ENCODE measurements at regions not wholly inside any gene's neighbourhood (a gene's known extent, or its start where the extent isn't known, plus 50 kb on each side); places are given as distances from the start of the nearest gene placed in this dataset.
"Not testable (repeated sequence)": the region's sequence is repeated elsewhere in the genome, so short reads cannot be mapped to it uniquely, and the experiment has no call there.

DNA sequence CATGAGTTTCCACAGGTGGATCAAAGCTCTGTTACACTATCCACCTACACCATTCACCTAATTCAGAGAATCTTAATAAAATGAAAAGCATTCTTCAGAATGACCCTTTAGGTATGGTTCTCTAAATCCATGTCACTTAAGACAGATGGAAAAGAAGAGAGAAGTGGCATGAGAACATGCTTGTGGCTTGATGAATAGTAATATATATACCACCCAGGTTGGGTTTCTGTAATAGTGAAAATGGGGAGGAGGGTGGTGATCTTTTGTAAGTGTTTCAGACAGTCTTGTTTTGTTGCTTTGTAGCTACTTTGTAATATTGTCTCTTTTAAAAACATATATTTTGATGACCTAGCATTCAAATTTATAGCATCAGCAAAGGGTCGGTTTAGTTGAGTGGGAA, 469.8 kb downstream of the USP25 start:
- Histone ChIP-seq H3K4me1 (ENCODE audit: control insufficient read depth, insufficient read depth, low read length) (peaks cover 10% of the 10 kb centered on the region), H3K4me3 (ENCODE audit: low read length) (no peak overlapping the region), H3K27me3 (replicated peaks; ENCODE audit: control insufficient read depth, insufficient read depth, low read length) (no peaks in the 10 kb centered on the region), H3K36me3 (ENCODE audit: control insufficient read depth, insufficient read depth, low read length, severe bottlenecking) (no peaks in the 10 kb centered on the region), H3K9ac (ENCODE audit: low read length) (no peak overlapping the region), H3K9me3 (ENCODE audit: control insufficient read depth, low read length) (no peaks in the 10 kb centered on the region)
- no peak for DNase-seq (ENCODE audit: low read depth)

DNA sequence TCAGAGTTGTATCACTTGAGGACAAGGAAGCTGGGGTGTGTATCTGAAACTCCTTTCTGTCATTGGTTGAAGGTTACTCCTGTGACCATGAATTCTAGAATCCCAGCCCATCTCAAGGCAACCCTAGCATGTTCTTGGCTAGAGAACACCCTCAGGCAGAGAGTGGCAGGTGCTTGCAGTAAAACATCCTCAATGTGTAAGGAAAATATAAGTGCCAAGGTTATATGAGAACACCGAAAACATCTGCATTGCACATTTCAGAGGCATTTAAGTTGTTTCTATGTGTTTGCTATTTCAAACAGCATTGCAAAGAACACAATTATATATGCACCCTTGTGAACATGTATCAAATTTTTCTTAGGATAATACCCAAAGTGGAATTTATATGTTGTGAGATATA, 471.9 kb downstream of the USP25 start:
- DNase-seq (ENCODE audit: low read depth) = no peak
- Histone ChIP-seq H3K9me3 (ENCODE audit: control insufficient read depth, low read length) (no peaks in the 10 kb centered on the region), H3K27me3 (replicated peaks; ENCODE audit: control insufficient read depth, insufficient read depth, low read length) (no peaks in the 10 kb centered on the region), H3K4me1 (ENCODE audit: control insufficient read depth, insufficient read depth, low read length) (peaks cover 10% of the 10 kb centered on the region), H3K4me3 (ENCODE audit: low read length) (no peak overlapping the region), H3K9ac (ENCODE audit: low read length) (no peak overlapping the region), H3K36me3 (ENCODE audit: control insufficient read depth, insufficient read depth, low read length, severe bottlenecking) (no peaks in the 10 kb centered on the region)

DNA sequence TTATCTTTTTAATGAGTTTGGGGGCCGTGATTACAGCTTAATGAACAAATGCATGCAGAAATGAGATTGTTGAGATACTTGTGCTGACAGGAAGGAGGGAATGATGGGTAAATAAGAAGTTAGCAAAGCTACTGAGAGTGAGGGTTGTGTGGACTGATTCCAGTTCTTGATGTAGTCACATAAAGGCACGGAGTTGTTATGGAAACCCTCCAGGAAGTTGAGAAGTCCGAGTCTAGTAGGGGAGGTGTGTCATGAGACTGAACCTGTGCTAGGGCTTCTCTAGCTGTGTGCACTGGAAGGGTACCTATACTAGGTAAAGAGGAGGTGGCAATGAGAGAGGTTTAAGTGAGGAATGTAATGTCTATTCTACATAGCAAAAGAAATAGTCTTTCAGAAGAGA, 475.7 kb downstream of the USP25 start:
- no peaks in the 10 kb centered on the region for H3K36me3 ChIP-seq (ENCODE audit: control insufficient read depth, insufficient read depth, low read length, severe bottlenecking)
- H3K27me3 ChIP-seq (replicated peaks; ENCODE audit: control insufficient read depth, insufficient read depth, low read length) = no peaks in the 10 kb centered on the region
- H3K4me3 ChIP-seq (ENCODE audit: low read length) = no peak overlapping the region
- H3K9me3 ChIP-seq (ENCODE audit: control insufficient read depth, low read length) = no peaks in the 10 kb centered on the region
- no peak overlapping the region for H3K9ac ChIP-seq (ENCODE audit: low read length)
- DNase-seq (ENCODE audit: low read depth) = no peak
- no peaks in the 10 kb centered on the region for H3K4me1 ChIP-seq (ENCODE audit: control insufficient read depth, insufficient read depth, low read length)

DNA sequence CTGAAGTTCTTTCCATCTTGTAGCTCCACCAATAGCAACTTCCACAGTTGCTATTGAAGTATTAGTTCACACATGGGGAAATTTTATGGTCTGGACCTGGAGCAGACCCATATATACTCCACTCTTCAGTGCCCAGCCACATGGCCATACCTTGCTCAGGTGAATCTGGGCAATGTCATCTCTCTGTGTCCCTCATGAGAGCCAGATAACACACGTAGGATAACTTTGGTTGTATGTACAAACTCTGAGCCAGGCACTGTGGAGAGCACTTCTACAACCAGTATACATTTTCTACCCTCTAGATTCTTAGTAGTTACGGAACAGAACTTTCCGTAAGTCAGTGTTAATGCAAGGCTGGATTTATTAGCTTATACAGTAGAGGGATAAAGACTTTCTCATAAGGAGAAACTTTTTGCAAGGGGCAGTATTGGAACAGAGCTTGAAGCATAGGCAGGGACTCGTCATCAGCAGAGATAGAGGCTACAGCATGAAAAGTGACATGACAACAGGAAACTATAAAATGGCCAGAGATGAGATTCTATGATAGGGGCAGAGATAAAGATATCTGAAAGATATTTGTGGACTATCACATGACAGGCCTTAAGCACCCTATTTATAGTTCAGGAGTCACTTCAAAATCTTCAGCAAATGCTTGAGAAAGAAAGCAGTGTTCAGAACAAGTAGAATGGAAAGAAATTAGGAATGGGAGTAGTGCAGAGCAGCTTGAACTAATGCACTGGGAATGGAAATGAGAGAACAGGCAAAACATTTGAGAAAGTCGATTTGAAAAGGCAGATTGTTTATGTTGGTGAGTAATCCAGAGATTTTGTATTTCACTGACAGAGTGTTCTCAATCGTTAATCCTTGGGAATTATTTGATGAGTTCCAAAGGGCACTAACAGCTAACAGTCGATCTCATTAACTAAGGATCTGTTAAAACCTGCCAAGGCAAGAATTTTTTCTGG, 481.8 kb downstream of the USP25 start:
- Histone ChIP-seq H3K27me3 (replicated peaks; ENCODE audit: control insufficient read depth, insufficient read depth, low read length) (no peaks in the 10 kb centered on the region), H3K4me1 (ENCODE audit: control insufficient read depth, insufficient read depth, low read length) (peaks cover 13% of the 10 kb centered on the region), H3K4me3 (ENCODE audit: low read length) (peak overlapping the region; percentile 66), H3K36me3 (ENCODE audit: control insufficient read depth, insufficient read depth, low read length, severe bottlenecking) (no peaks in the 10 kb centered on the region), H3K9ac (ENCODE audit: low read length) (peak overlapping the region; percentile 50), H3K9me3 (ENCODE audit: control insufficient read depth, low read length) (no peaks in the 10 kb centered on the region)
- peak; percentile 25 for DNase-seq (ENCODE audit: low read depth)

DNA sequence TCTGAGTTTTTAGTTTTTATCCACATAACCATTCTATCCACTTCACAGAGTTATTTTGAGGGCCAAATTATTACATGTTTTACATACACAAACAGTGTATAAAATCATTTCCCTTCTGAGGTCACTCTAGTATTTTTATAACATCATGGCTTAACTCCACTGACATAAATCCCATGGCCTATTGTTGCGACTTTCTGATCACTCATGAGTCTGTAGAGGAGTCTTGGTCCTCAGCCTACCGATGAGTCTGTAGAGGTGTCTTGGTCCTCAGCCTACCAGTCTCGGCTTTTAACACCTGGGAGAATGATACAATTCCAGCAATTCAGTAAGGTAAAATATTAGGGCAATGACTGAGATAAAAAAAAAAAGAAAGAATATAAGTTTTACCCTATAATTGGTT, 483.7 kb downstream of the USP25 start:
- H3K9ac ChIP-seq (ENCODE audit: low read length) = no peak overlapping the region
- no peaks in the 10 kb centered on the region for H3K27me3 ChIP-seq (replicated peaks; ENCODE audit: control insufficient read depth, insufficient read depth, low read length)
- H3K4me3 ChIP-seq (ENCODE audit: low read length) = no peak overlapping the region
- no peaks in the 10 kb centered on the region for H3K9me3 ChIP-seq (ENCODE audit: control insufficient read depth, low read length)
- DNase-seq (ENCODE audit: low read depth) = no peak
- no peaks in the 10 kb centered on the region for H3K36me3 ChIP-seq (ENCODE audit: control insufficient read depth, insufficient read depth, low read length, severe bottlenecking)
- H3K4me1 ChIP-seq (ENCODE audit: control insufficient read depth, insufficient read depth, low read length) = peaks cover 13% of the 10 kb centered on the region

DNA sequence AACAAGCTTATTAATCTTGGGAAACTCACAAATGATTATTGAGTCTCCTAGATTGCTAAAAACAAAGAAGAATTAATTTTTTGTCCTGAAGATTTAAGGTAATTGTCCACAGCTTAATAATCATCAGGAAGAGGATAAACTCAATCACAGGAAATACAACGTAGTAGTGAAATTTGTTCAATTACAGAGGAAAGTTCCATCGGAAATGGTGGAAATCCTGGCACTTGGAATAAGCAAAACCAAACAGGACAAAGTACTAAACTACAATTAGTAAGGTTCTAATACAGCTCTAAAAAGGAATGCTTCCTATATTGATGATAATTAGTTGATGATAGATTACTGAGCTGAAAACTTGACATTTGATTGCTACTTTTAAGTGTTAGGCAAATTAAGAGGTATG, 485.4 kb downstream of the USP25 start:
- Histone ChIP-seq H3K9ac (ENCODE audit: low read length) (no peak overlapping the region), H3K4me1 (ENCODE audit: control insufficient read depth, insufficient read depth, low read length) (peaks cover 13% of the 10 kb centered on the region), H3K36me3 (ENCODE audit: control insufficient read depth, insufficient read depth, low read length, severe bottlenecking) (no peaks in the 10 kb centered on the region), H3K4me3 (ENCODE audit: low read length) (no peak overlapping the region), H3K27me3 (replicated peaks; ENCODE audit: control insufficient read depth, insufficient read depth, low read length) (no peaks in the 10 kb centered on the region), H3K9me3 (ENCODE audit: control insufficient read depth, low read length) (no peaks in the 10 kb centered on the region)
- DNase-seq (ENCODE audit: low read depth) = no peak

DNA sequence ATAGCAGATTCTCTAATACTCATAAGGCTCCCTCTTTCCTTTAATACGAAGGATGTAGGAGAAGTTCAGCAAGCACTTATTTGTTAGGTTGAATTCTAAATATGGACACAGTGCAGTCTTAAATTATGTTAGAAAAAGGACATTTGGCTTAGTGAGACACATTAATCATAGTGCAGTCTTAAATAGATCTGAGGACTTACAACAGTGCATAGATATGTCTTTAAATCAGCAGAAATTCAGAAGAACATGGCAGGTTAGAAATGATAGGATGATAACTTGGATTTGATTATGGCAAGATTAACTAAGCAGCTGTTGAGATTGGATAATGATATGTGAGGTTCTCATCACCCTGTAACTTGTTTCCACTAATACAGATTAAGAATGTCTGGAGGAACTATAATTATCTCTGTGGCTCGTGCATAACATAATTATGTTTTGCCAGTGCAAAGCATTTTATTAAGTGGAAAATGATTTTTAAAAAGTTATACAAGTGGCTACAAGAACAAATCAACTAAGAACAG, 485.9 kb downstream of the USP25 start:
- Histone ChIP-seq H3K4me3 (ENCODE audit: low read length) (no peak overlapping the region), H3K4me1 (ENCODE audit: control insufficient read depth, insufficient read depth, low read length) (peaks cover 13% of the 10 kb centered on the region), H3K9ac (ENCODE audit: low read length) (no peak overlapping the region), H3K9me3 (ENCODE audit: control insufficient read depth, low read length) (no peaks in the 10 kb centered on the region), H3K36me3 (ENCODE audit: control insufficient read depth, insufficient read depth, low read length, severe bottlenecking) (no peaks in the 10 kb centered on the region), H3K27me3 (replicated peaks; ENCODE audit: control insufficient read depth, insufficient read depth, low read length) (no peaks in the 10 kb centered on the region)
- no peak for DNase-seq (ENCODE audit: low read depth)

DNA sequence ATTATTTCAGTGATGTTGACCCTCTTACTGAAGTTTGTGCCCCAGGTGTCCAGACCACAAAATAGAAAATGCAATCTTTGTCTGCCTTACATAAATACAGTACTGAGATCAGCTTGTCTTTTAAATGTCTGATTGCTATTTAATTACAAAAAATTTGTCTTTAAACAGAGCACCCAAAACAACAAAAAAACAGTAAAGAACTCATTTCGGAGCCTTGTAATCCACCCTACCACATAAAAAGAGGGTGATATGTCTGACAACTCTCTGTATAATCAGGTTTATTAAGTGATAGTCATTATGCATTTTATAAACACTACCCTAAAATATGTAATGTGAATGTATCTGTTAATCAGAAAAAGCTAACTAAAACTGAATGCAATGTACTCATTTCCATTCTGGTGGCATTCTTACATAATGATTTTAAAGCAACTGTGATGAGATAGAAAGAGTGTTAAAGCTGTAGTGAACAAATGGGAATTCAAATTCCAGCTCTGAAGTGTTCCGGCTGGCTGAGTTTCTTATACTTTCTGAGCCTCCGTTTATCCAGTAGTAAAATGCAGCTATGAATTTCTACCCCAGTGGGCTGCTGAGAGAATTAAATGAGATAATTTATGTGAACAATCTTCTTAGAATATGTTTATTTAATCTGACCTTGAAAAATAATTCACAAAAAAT, 486.6 kb downstream of the USP25 start:
- H3K4me3 ChIP-seq (ENCODE audit: low read length) = no peak overlapping the region
- H3K36me3 ChIP-seq (ENCODE audit: control insufficient read depth, insufficient read depth, low read length, severe bottlenecking) = no peaks in the 10 kb centered on the region

DNA sequence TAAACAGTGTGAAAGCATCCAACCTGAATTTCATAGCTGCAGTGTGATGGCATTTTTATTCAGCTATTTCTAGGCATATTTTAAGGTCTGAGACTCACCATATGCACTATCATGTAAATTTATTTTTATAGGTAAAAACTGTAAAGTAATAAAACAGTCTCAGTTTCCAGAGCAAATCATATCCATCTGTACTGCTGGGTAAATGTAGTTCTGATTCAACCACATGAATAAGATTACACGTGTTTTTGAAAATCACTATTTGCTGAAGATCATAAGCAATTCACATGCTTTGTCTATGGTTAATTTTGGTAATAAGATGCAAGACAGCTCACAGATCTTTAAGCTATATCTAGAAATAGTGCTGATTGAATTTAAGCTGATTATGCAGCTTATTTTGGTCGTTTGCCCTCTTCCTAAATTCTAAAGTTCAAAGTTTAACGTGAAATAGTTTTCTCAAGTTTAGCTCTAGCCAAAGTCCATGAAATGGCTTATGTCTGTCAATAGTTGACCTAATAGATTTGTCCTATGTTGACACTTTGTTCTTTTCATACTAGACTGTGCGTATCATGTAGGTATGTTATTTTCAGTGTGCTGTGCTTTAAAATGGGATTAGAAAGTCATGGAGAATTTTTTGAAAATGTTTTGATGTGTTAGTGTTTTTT, 489.0 kb downstream of the USP25 start:
- Histone ChIP-seq H3K27me3 (replicated peaks; ENCODE audit: control insufficient read depth, insufficient read depth, low read length) (no peaks in the 10 kb centered on the region), H3K9ac (ENCODE audit: low read length) (no peak overlapping the region), H3K36me3 (ENCODE audit: control insufficient read depth, insufficient read depth, low read length, severe bottlenecking) (no peaks in the 10 kb centered on the region), H3K4me3 (ENCODE audit: low read length) (no peak overlapping the region), H3K9me3 (ENCODE audit: control insufficient read depth, low read length) (no peaks in the 10 kb centered on the region), H3K4me1 (ENCODE audit: control insufficient read depth, insufficient read depth, low read length) (no peaks in the 10 kb centered on the region)
- no peak for DNase-seq (ENCODE audit: low read depth)

More for the DNA sequence above, 486.6 kb downstream of the USP25 start:
- Histone ChIP-seq H3K9me3 (ENCODE audit: control insufficient read depth, low read length) (no peaks in the 10 kb centered on the region), H3K4me1 (ENCODE audit: control insufficient read depth, insufficient read depth, low read length) (peaks cover 13% of the 10 kb centered on the region), H3K27me3 (replicated peaks; ENCODE audit: control insufficient read depth, insufficient read depth, low read length) (no peaks in the 10 kb centered on the region), H3K9ac (ENCODE audit: low read length) (no peak overlapping the region)
- DNase-seq (ENCODE audit: low read depth) = no peak

DNA sequence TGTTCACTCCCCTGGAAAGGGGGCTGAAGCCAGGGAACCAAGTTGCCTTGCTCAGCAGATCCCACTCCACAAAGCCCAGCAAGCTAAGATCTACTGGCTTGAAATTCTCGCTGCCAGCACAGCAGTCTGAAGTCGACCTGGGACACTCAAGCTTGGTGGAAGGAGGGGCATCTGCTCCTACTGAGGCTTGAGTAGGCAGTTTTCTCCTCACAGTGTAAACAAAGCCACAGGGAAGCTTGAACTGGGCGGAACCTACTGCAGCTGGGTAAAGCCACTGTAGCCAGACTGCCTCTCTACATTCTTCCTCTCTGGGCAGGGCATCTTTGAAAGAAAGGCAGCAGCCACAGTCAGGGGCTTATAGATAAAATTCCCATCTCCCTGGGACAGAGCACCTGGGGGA, 495.0 kb downstream of the USP25 start:
- H3K9ac ChIP-seq (ENCODE audit: low read length); H3K4me3 ChIP-seq (ENCODE audit: low read length); H3K36me3 ChIP-seq (ENCODE audit: control insufficient read depth, insufficient read depth, low read length, severe bottlenecking); H3K4me1 ChIP-seq (ENCODE audit: control insufficient read depth, insufficient read depth, low read length); H3K9me3 ChIP-seq (ENCODE audit: control insufficient read depth, low read length); DNase-seq (ENCODE audit: low read depth); H3K27me3 ChIP-seq (replicated peaks; ENCODE audit: control insufficient read depth, insufficient read depth, low read length): not testable (repeated sequence)

DNA sequence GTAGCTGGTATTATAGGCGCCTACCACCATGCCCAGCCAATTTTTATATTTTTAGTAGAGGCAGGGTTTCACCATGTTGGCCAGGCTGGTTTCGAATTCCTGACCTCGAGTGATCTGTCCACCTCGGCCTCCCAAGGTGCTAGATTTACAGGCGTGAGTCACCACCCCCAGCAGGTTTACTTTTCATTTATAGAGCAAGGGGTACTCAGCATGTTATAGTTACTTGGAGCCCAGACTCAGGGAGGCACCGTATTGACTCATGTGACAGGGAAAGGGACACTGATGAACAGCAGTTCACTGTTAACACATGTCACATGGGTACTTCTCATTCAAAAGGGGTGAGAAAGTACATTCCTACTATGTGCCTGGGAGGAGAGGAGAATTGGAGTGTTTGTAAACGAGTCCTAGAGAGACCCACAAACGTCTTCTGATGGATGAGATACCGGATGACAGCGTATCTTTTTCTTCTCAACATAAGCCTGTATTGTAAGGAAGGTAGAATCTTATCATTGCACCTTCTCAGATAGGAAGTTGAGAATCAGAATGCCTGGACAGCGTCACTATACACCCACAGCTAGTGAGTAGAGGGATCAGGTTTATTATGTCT, 510.0 kb downstream of the USP25 start:
- DNase-seq (ENCODE audit: low read depth) = no peak
- H3K4me1 ChIP-seq (ENCODE audit: control insufficient read depth, insufficient read depth, low read length) = peaks cover 4% of the 10 kb centered on the region
- H3K4me3 ChIP-seq (ENCODE audit: low read length) = no peak overlapping the region
- H3K27me3 ChIP-seq (replicated peaks; ENCODE audit: control insufficient read depth, insufficient read depth, low read length) = no peaks in the 10 kb centered on the region
- H3K9me3 ChIP-seq (ENCODE audit: control insufficient read depth, low read length) = no peaks in the 10 kb centered on the region
- no peaks in the 10 kb centered on the region for H3K36me3 ChIP-seq (ENCODE audit: control insufficient read depth, insufficient read depth, low read length, severe bottlenecking)
- H3K9ac ChIP-seq (ENCODE audit: low read length) = no peak overlapping the region
